SIG-M5 treated with dmso at 0.1 percent for 504 hours (cell line): ENCODE measurements at regions not wholly inside any gene's neighbourhood (a gene's known extent, or its start where the extent isn't known, plus 50 kb on each side); places are given as distances from the start of the nearest gene placed in this dataset.
A peak's percentile ranks its signal among the peaks of the same experiment; 100 is the strongest.

Experiments
- DNase-seq: peaks from one replicate; lab custom pipeline; 2025; ENCODE audit not compliant: unreplicated experiment; lab: John Stamatoyannopoulos, UW

GRCh38 chr12:111310076-111310870 is 58.6 kb downstream of the PHETA1 start:
- no peak for DNase-seq

- no peak for DNase-seq
These were observed 59.3 kb downstream of the PHETA1 start for GRCh38 chr12:111309584-111309983.

GRCh38 chr12:111308473-111308872 is 60.4 kb downstream of the PHETA1 start:
- DNase-seq, result no peak

GRCh38 chr12:111304642-111305071 is 64.2 kb downstream of the PHETA1 start:
- DNase-seq, result peak; percentile 1

- DNase-seq, result no peak
These were observed 65.4 kb downstream of the PHETA1 start for GRCh38 chr12:111303531-111303930.

GRCh38 chr12:111298582-111299436 is 70.1 kb downstream of the PHETA1 start:
- peak; percentile 62 for DNase-seq

GRCh38 chr12:111297703-111298426 is 71.0 kb downstream of the PHETA1 start:
- DNase-seq, result no peak

GRCh38 chr12:111296906-111297463 is 71.9 kb downstream of the PHETA1 start:
- DNase-seq, result no peak

GRCh38 chr12:111295176-111295575 is 73.7 kb downstream of the PHETA1 start:
- DNase-seq, result no peak

GRCh38 chr12:111293266-111294009 is 75.5 kb downstream of the PHETA1 start:
- DNase-seq, result no peak

GRCh38 chr12:111291357-111291756 is 77.5 kb downstream of the PHETA1 start:
- DNase-seq, result no peak

GRCh38 chr12:111288771-111289170 is 80.1 kb downstream of the PHETA1 start:
- no peak for DNase-seq

- DNase-seq, result no peak
These were observed 81.6 kb downstream of the PHETA1 start for GRCh38 chr12:111287125-111287900.

GRCh38 chr12:111285200-111285599 is 83.7 kb downstream of the PHETA1 start:
- no peak for DNase-seq

- DNase-seq, result no peak
These were observed 84.2 kb downstream of the PHETA1 start for GRCh38 chr12:111284709-111285108.

GRCh38 chr12:111283966-111284365 is 84.9 kb downstream of the PHETA1 start:
- no peak for DNase-seq

GRCh38 chr12:111283521-111283920 is 85.4 kb downstream of the PHETA1 start:
- no peak for DNase-seq

GRCh38 chr12:111277570-111277969 is 91.3 kb downstream of the PHETA1 start:
- no peak for DNase-seq

GRCh38 chr12:111276146-111276545 is 92.7 kb downstream of the PHETA1 start:
- DNase-seq, result no peak

GRCh38 chr12:111275308-111275707 is 93.6 kb downstream of the PHETA1 start:
- DNase-seq, result no peak
